K562 (cell line): ENCODE measurements at regions not wholly inside any gene's neighbourhood (a gene's known extent, or its start where the extent isn't known, plus 50 kb on each side); places are given as distances from the start of the nearest gene placed in this dataset.

Experiments used
- ATAC-seq: fragments of 200-7000 bp; cut with Tn5 transposase; 3 replicates; pipeline ENCODE4 v1.9.1; 2020; ENCODE audit warnings: moderate library complexity
- BruUV-seq: library from RNA; stranded (reverse); fragments of 400-500 nt; replicated peaks from 2 replicates; lab custom pipeline; 2021; lab: Mats Ljungman, UMichigan
- CTCF ChIA-PET: fragments of 300-600 bp; formaldehyde crosslinking; extraction: SDS; loops from one replicate; lab custom pipeline; 2021; ENCODE audit warnings: low intra/inter-chr PET ratio; lab: Yijun Ruan, JAX
- POLR2A ChIA-PET: fragments of 300-600, 350-650 bp; sonication (Branson Sonifier 250); formaldehyde crosslinking; extraction: SDS; loops from one replicate; lab custom pipeline; 2021; ENCODE audit warnings: antibody characterized with exemption, inconsistent platforms; lab: Yijun Ruan, JAX
- DNase-seq, 4 experiments: peaks; one replicate each; pipeline versions ENCODE4 v3.0.0 to v3.0.0-alpha.2; 2011 to 2018; ENCODE audit warnings: low spot score in 3 of 4, mixed read lengths in 3 of 4; ENCODE audit errors: extremely low read depth in 1 of 4
- FAIRE-seq: peaks from 2 replicates; lab custom pipeline; 2011; peaks lifted over from hg19 to GRCh38; lab: Jason Lieb, UNC
- H2AFZ ChIP-seq: 2 replicates; pipeline ENCODE4 v1.6.0; 2011; ENCODE audit warnings: low read depth, low read length, control low read depth, inconsistent platforms
- H3K27ac ChIP-seq: fragments of 200-600 bp; 3 replicates; pipeline ENCODE4 v1.8.0; 2011; ENCODE audit warnings: low read depth, mild to moderate bottlenecking, control low read depth, inconsistent platforms, low read length, moderate library complexity, mixed read lengths; ENCODE audit errors: extremely low read depth
- H3K27me3 ChIP-seq, 2 experiments: fragments of 300-600 bp in 1 of 2; 2 replicates in 1 of 2; 3 replicates in 1 of 2; pipeline versions ENCODE4 v1.6.0 to v1.8.0; 2011; ENCODE audit warnings: inconsistent platforms in 2 of 2, low read length in 2 of 2, mild to moderate bottlenecking in 1 of 2, mixed read lengths in 1 of 2, moderate library complexity in 1 of 2; ENCODE audit not compliant: control insufficient read depth in 2 of 2, insufficient read depth in 2 of 2
- H3K36me3 ChIP-seq: fragments of 300-600 bp; 3 replicates; pipeline ENCODE4 v1.8.0; 2011; ENCODE audit warnings: mild to moderate bottlenecking, low read length, inconsistent platforms; ENCODE audit not compliant: control insufficient read depth, insufficient read depth
- H3K4me1 ChIP-seq, 2 experiments: fragments of 200-600 bp in 1 of 2; replicated peaks in 1 of 2; 2 replicates in 1 of 2; 3 replicates in 1 of 2; pipeline versions ENCODE4 v1.5.1 to v1.8.0; 2011; ENCODE audit warnings: inconsistent platforms in 2 of 2, low read length in 2 of 2, mild to moderate bottlenecking in 1 of 2, mixed read lengths in 1 of 2, moderate library complexity in 1 of 2; ENCODE audit not compliant: control insufficient read depth in 2 of 2, insufficient read depth in 2 of 2
- H3K4me2 ChIP-seq: 2 replicates; pipeline ENCODE4 v1.6.1; 2011; ENCODE audit warnings: low read length, control low read depth, inconsistent platforms, mixed read lengths; ENCODE audit not compliant: insufficient read depth
- H3K4me3 ChIP-seq: fragments of 200-600 bp; sonication (generic), shearing (Covaris generic); 2 replicates; pipeline ENCODE4 v1.5.1; 2016; ENCODE audit warnings: control low read depth, inconsistent platforms
- H3K79me2 ChIP-seq: fragments of 200-600 bp; 3 replicates; pipeline ENCODE4 v1.8.0; 2011; ENCODE audit warnings: low read length, inconsistent platforms; ENCODE audit not compliant: control insufficient read depth, insufficient read depth
- H3K9ac ChIP-seq, 2 experiments: 2 replicates each; pipeline versions ENCODE4 v1.6.0 to v1.6.1; 2011; ENCODE audit warnings: low read depth in 2 of 2, low read length in 2 of 2, control low read depth in 1 of 2, inconsistent platforms in 1 of 2, mild to moderate bottlenecking in 1 of 2, mixed read lengths in 1 of 2; ENCODE audit not compliant: insufficient read depth in 1 of 2
- H3K9me1 ChIP-seq: one replicate; pipeline ENCODE4 v1.6.0; 2011; ENCODE audit warnings: inconsistent platforms, mild to moderate bottlenecking, low read length, moderate library complexity; ENCODE audit not compliant: control insufficient read depth, insufficient read depth
- H3K9me3 ChIP-seq: replicated peaks from 2 replicates; pipeline ENCODE4 v1.5.1; 2011; ENCODE audit warnings: low read depth, low read length, inconsistent platforms; ENCODE audit not compliant: control insufficient read depth, insufficient read depth
- H4K20me1 ChIP-seq: replicated peaks from 2 replicates; pipeline ENCODE4 v1.6.1; 2011; ENCODE audit warnings: low read length, inconsistent platforms, mixed read lengths; ENCODE audit not compliant: control insufficient read depth, insufficient read depth
- EGR1 ChIP-seq: fragments of 450-650 bp; conservative IDR thresholded peaks from 2 replicates; pipeline ENCODE4 v1.6.1; 2017; ENCODE audit warnings: mild to moderate bottlenecking
- HMGXB4 ChIP-seq: sonication (generic); formaldehyde crosslinking; IDR thresholded peaks from 2 replicates; pipeline ENCODE4 v1.8.1; 2023; ENCODE audit warnings: mild to moderate bottlenecking, missing genetic modification reagents
- ILK ChIP-seq: fragments of 450-650 bp; IDR thresholded peaks from 2 replicates; pipeline ENCODE4 v1.6.1; 2016; ENCODE audit warnings: missing genetic modification characterization, low read depth, mild to moderate bottlenecking, missing compliant biosample characterization, moderate library complexity, borderline replicate concordance
- KDM4B ChIP-seq, 2 experiments: fragments of 450-650 bp in 1 of 2; sonication (generic) in 1 of 2; IDR thresholded peaks; 2 replicates each; pipeline ENCODE4 v1.6.1; 2016 to 2017; ENCODE audit warnings: borderline replicate concordance in 2 of 2, antibody characterized with exemption in 1 of 2, low read depth in 1 of 2, mild to moderate bottlenecking in 1 of 2
- LARP7 ChIP-seq: fragments of 450-650 bp; IDR thresholded peaks from 2 replicates; pipeline ENCODE4 v1.6.1; 2016
- NFATC3 ChIP-seq: fragments of 450-650 bp; IDR thresholded peaks from 2 replicates; pipeline ENCODE4 v1.6.1; 2017; ENCODE audit warnings: mild to moderate bottlenecking
- PURB ChIP-seq: sonication (generic); formaldehyde crosslinking; IDR thresholded peaks from 2 replicates; pipeline ENCODE4 v1.9.0; 2021; ENCODE audit warnings: low read depth, mild to moderate bottlenecking, missing genetic modification reagents
- SRSF1 ChIP-seq: fragments of 200-400 bp; formaldehyde crosslinking; IDR thresholded peaks from 2 replicates; pipeline ENCODE4 v1.6.1; 2017; ENCODE audit warnings: mild to moderate bottlenecking, low read depth, low read length, moderate library complexity
- ZNF324 ChIP-seq: fragments of 250-450 bp; sonication (Bioruptor Pico); IDR thresholded peaks from 2 replicates; pipeline ENCODE4 v1.4.0; 2020; ENCODE audit warnings: mild to moderate bottlenecking
- ZNF407 ChIP-seq: fragments of 450-650 bp; IDR thresholded peaks from 2 replicates; pipeline ENCODE4 v1.6.1; 2016; ENCODE audit warnings: low read depth
- ZNF644 ChIP-seq: fragments of 200-800 bp; sonication (Bioruptor generic); IDR thresholded peaks from 2 replicates; pipeline ENCODE4 v1.6.1; 2016; ENCODE audit warnings: low read depth, missing genetic modification characterization, missing compliant biosample characterization
- WGBS: fragments of 100-300 bp; shearing (Covaris generic); methylation state at CpG from one replicate; pipeline ENCODE4 v1.1.6; 2016; ENCODE audit warnings: low coverage, mixed read lengths; ENCODE audit not compliant: insufficient coverage; ENCODE audit errors: missing lambda C conversion rate; 5-methylcytosine and 5-hydroxymethylcytosine counted together
- in situ Hi-C: fragments of 300-500 bp; cut with MboI; formaldehyde crosslinking; loops from 4 replicates; pipeline ENCODE4 v1.15.0; 2018; ENCODE audit warnings: inconsistent platforms, mixed read lengths
- intact Hi-C: fragments of 100-400 bp; cut with micrococcal nuclease; formaldehyde crosslinking; loops from 2 replicates; pipeline ENCODE4 v1.14.2; 2022

GRCh38 chr16:87129771-87130170 lies 187.4 kb downstream of the C16orf95 start:
- H3K4me1 ChIP-seq = peaks cover 0 to 7% of the 10 kb centered on the region in 2 experiments; a peak in 2 of 5 replicates
- no peak for FAIRE-seq

More at GRCh38 chr16:87129771-87130170, 187.4 kb downstream of the C16orf95 start:
- Histone ChIP-seq H3K9me3 (peaks cover 3% of the 10 kb centered on the region), H4K20me1 (peaks cover 5% of the 10 kb centered on the region; the same call in 1 of the 2 replicates), H3K79me2 (no peaks in the 10 kb centered on the region), H3K9me1 (no peaks in the 10 kb centered on the region), H3K4me3 (no peak overlapping the region), H3K9ac (no peak overlapping the region), H3K27me3 (peaks cover 3 to 67% of the 10 kb centered on the region in 2 experiments; a peak in 2 of 5 replicates)
- ATAC-seq (no peak), DNase-seq (no peak)
- no TSS peak for BruUV-seq
- POLR2A ChIA-PET = no interaction called here
- TF ChIP-seq PURB (CRISPR knock-in tag) (no peak), KDM4B (IDR thresholded peaks at IDR 0.05; ENCODE audit: borderline replicate concordance in 2 of 2, low read depth in 1 of 2) (no peak), ILK (tag) (no peak), ZNF324 (CRISPR knock-in tag) (no peak), HMGXB4 (no peak), SRSF1 (no peak), EGR1 (no peak), ZNF407 (no peak), ZNF644 (tag) (no peak), LARP7 (no peak), NFATC3 (no peak)
- TF ChIP-seq, all 486 proteins: peak for 0
- Histone ChIP-seq H3K27ac (no peak overlapping the region), H3K4me2 (no peak overlapping the region), H2AFZ (no peak overlapping the region), H3K36me3 (no peaks in the 10 kb centered on the region)
- intact Hi-C loops (no loop called here), in situ Hi-C loops (no loop called here)
- 4% methylated on average over 4 of the region's 4 CpGs for WGBS
- CTCF ChIA-PET = no interaction called here
